K562 (cell line): ENCODE measurements at regions not wholly inside any gene's neighbourhood (a gene's known extent, or its start where the extent isn't known, plus 50 kb on each side); places are given as distances from the start of the nearest gene placed in this dataset.

Source experiments
- ATAC-seq: fragments of 200-7000 bp; cut with Tn5 transposase; 3 replicates; pipeline ENCODE4 v1.9.1; 2020; ENCODE audit warnings: moderate library complexity
- BruUV-seq: library from RNA; stranded (reverse); fragments of 400-500 nt; replicated peaks from 2 replicates; lab custom pipeline; 2021; lab: Mats Ljungman, UMichigan
- CTCF ChIA-PET: fragments of 300-600 bp; formaldehyde crosslinking; extraction: SDS; loops from one replicate; lab custom pipeline; 2021; ENCODE audit warnings: low intra/inter-chr PET ratio; lab: Yijun Ruan, JAX
- POLR2A ChIA-PET: fragments of 300-600, 350-650 bp; sonication (Branson Sonifier 250); formaldehyde crosslinking; extraction: SDS; loops from one replicate; lab custom pipeline; 2021; ENCODE audit warnings: antibody characterized with exemption, inconsistent platforms; lab: Yijun Ruan, JAX
- DNase-seq, 4 experiments: peaks; one replicate each; pipeline versions ENCODE4 v3.0.0 to v3.0.0-alpha.2; 2011 to 2018; ENCODE audit warnings: low spot score in 3 of 4, mixed read lengths in 3 of 4; ENCODE audit errors: extremely low read depth in 1 of 4
- FAIRE-seq: peaks from 2 replicates; lab custom pipeline; 2011; peaks lifted over from hg19 to GRCh38; lab: Jason Lieb, UNC
- H2AFZ ChIP-seq: 2 replicates; pipeline ENCODE4 v1.6.0; 2011; ENCODE audit warnings: low read depth, low read length, control low read depth, inconsistent platforms
- H3K27ac ChIP-seq: fragments of 200-600 bp; 3 replicates; pipeline ENCODE4 v1.8.0; 2011; ENCODE audit warnings: low read depth, mild to moderate bottlenecking, control low read depth, inconsistent platforms, low read length, moderate library complexity, mixed read lengths; ENCODE audit errors: extremely low read depth
- H3K27me3 ChIP-seq, 2 experiments: fragments of 300-600 bp in 1 of 2; 2 replicates in 1 of 2; 3 replicates in 1 of 2; pipeline versions ENCODE4 v1.6.0 to v1.8.0; 2011; ENCODE audit warnings: inconsistent platforms in 2 of 2, low read length in 2 of 2, mild to moderate bottlenecking in 1 of 2, mixed read lengths in 1 of 2, moderate library complexity in 1 of 2; ENCODE audit not compliant: control insufficient read depth in 2 of 2, insufficient read depth in 2 of 2
- H3K36me3 ChIP-seq: fragments of 300-600 bp; 3 replicates; pipeline ENCODE4 v1.8.0; 2011; ENCODE audit warnings: mild to moderate bottlenecking, low read length, inconsistent platforms; ENCODE audit not compliant: control insufficient read depth, insufficient read depth
- H3K4me1 ChIP-seq, 2 experiments: fragments of 200-600 bp in 1 of 2; replicated peaks in 1 of 2; 2 replicates in 1 of 2; 3 replicates in 1 of 2; pipeline versions ENCODE4 v1.5.1 to v1.8.0; 2011; ENCODE audit warnings: inconsistent platforms in 2 of 2, low read length in 2 of 2, mild to moderate bottlenecking in 1 of 2, mixed read lengths in 1 of 2, moderate library complexity in 1 of 2; ENCODE audit not compliant: control insufficient read depth in 2 of 2, insufficient read depth in 2 of 2
- H3K4me2 ChIP-seq: 2 replicates; pipeline ENCODE4 v1.6.1; 2011; ENCODE audit warnings: low read length, control low read depth, inconsistent platforms, mixed read lengths; ENCODE audit not compliant: insufficient read depth
- H3K4me3 ChIP-seq: fragments of 200-600 bp; sonication (generic), shearing (Covaris generic); 2 replicates; pipeline ENCODE4 v1.5.1; 2016; ENCODE audit warnings: control low read depth, inconsistent platforms
- H3K79me2 ChIP-seq: fragments of 200-600 bp; 3 replicates; pipeline ENCODE4 v1.8.0; 2011; ENCODE audit warnings: low read length, inconsistent platforms; ENCODE audit not compliant: control insufficient read depth, insufficient read depth
- H3K9ac ChIP-seq, 2 experiments: 2 replicates each; pipeline versions ENCODE4 v1.6.0 to v1.6.1; 2011; ENCODE audit warnings: low read depth in 2 of 2, low read length in 2 of 2, control low read depth in 1 of 2, inconsistent platforms in 1 of 2, mild to moderate bottlenecking in 1 of 2, mixed read lengths in 1 of 2; ENCODE audit not compliant: insufficient read depth in 1 of 2
- H3K9me1 ChIP-seq: one replicate; pipeline ENCODE4 v1.6.0; 2011; ENCODE audit warnings: inconsistent platforms, mild to moderate bottlenecking, low read length, moderate library complexity; ENCODE audit not compliant: control insufficient read depth, insufficient read depth
- H3K9me3 ChIP-seq: replicated peaks from 2 replicates; pipeline ENCODE4 v1.5.1; 2011; ENCODE audit warnings: low read depth, low read length, inconsistent platforms; ENCODE audit not compliant: control insufficient read depth, insufficient read depth
- H4K20me1 ChIP-seq: replicated peaks from 2 replicates; pipeline ENCODE4 v1.6.1; 2011; ENCODE audit warnings: low read length, inconsistent platforms, mixed read lengths; ENCODE audit not compliant: control insufficient read depth, insufficient read depth
- CBX1 ChIP-seq: sonication (generic); IDR thresholded peaks from 2 replicates; pipeline ENCODE4 v1.6.1; 2016; ENCODE audit warnings: antibody characterized with exemption, low read depth, mild to moderate bottlenecking
- CEBPG ChIP-seq, 3 experiments: fragments of 200-800 bp in 1 of 3; sonication (Bioruptor generic) in 1 of 3; sonication (generic) in 1 of 3; formaldehyde crosslinking in 1 of 3; IDR thresholded peaks in 2 of 3; conservative IDR thresholded peaks in 1 of 3; 2 replicates each; pipeline versions ENCODE4 v1.6.1 to v1.8.0; 2016 to 2022; ENCODE audit warnings: missing compliant biosample characterization in 2 of 3, missing genetic modification characterization in 2 of 3, mild to moderate bottlenecking in 1 of 3, missing genetic modification reagents in 1 of 3
- DPF2 ChIP-seq: fragments of 450-650 bp; IDR thresholded peaks from 2 replicates; pipeline ENCODE4 v1.6.1; 2016
- HDAC8 ChIP-seq: fragments of 450-650 bp; IDR thresholded peaks from 2 replicates; pipeline ENCODE4 v1.6.1; 2016; ENCODE audit warnings: mild to moderate bottlenecking, missing genetic modification characterization, moderate library complexity, missing compliant biosample characterization
- MTA3 ChIP-seq: fragments of 450-650 bp; formaldehyde crosslinking; IDR thresholded peaks from 2 replicates; pipeline ENCODE4 v1.6.1; 2017; ENCODE audit warnings: mild to moderate bottlenecking, borderline replicate concordance
- RBM34 ChIP-seq: fragments of 200-400 bp; formaldehyde crosslinking; IDR thresholded peaks from 2 replicates; pipeline ENCODE4 v1.6.1; 2018; ENCODE audit warnings: low read length, borderline replicate concordance; ENCODE audit not compliant: insufficient read depth
- RUNX1 ChIP-seq: sonication (generic); IDR thresholded peaks from 2 replicates; pipeline ENCODE4 v1.6.1; 2016; ENCODE audit warnings: antibody characterized with exemption, low read depth
- SP1 ChIP-seq: sonication (generic); formaldehyde crosslinking; IDR thresholded peaks from 2 replicates; pipeline ENCODE4 v1.8.1; 2022; ENCODE audit warnings: mild to moderate bottlenecking, missing genetic modification reagents
- TAL1 ChIP-seq: fragments of 450-650 bp; IDR thresholded peaks from 2 replicates; pipeline ENCODE4 v1.6.1; 2016; ENCODE audit warnings: mild to moderate bottlenecking
- ZBTB17 ChIP-seq: fragments of 450-650 bp; formaldehyde crosslinking; IDR thresholded peaks from 2 replicates; pipeline ENCODE4 v1.4.0; 2020; ENCODE audit warnings: mild to moderate bottlenecking
- ZC3H8 ChIP-seq: fragments of 450-650 bp; IDR thresholded peaks from 2 replicates; pipeline ENCODE4 v1.6.1; 2017
- ZKSCAN1 ChIP-seq: fragments of 150-350 bp; IDR thresholded peaks from 2 replicates; pipeline ENCODE4 v1.6.1; 2016; ENCODE audit warnings: low read depth, low read length
- ZNF23 ChIP-seq: fragments of 250-450 bp; sonication (Bioruptor Pico); IDR thresholded peaks from 2 replicates; pipeline ENCODE4 v1.4.0; 2020; ENCODE audit warnings: mild to moderate bottlenecking
- ZNF263 ChIP-seq: sonication (generic); formaldehyde crosslinking; IDR thresholded peaks from 2 replicates; pipeline ENCODE4 v1.8.0; 2022; ENCODE audit warnings: mild to moderate bottlenecking, missing genetic modification reagents, borderline replicate concordance
- WGBS: fragments of 100-300 bp; shearing (Covaris generic); methylation state at CpG from one replicate; pipeline ENCODE4 v1.1.6; 2016; ENCODE audit warnings: low coverage, mixed read lengths; ENCODE audit not compliant: insufficient coverage; ENCODE audit errors: missing lambda C conversion rate; 5-methylcytosine and 5-hydroxymethylcytosine counted together
- in situ Hi-C: fragments of 300-500 bp; cut with MboI; formaldehyde crosslinking; loops from 4 replicates; pipeline ENCODE4 v1.15.0; 2018; ENCODE audit warnings: inconsistent platforms, mixed read lengths
- intact Hi-C: fragments of 100-400 bp; cut with micrococcal nuclease; formaldehyde crosslinking; loops from 2 replicates; pipeline ENCODE4 v1.14.2; 2022
- TF ChIP-seq, protein P1 (sequence below): fragments of 150-350 bp; IDR thresholded peaks from 2 replicates; pipeline ENCODE4 v1.6.1; 2014; ENCODE audit warnings: low read depth, mild to moderate bottlenecking, low read length, borderline replicate concordance

- intact Hi-C loops, result no loop called here
- ATAC-seq (no peak), DNase-seq (no peak), FAIRE-seq (no peak)
- no peaks in the 10 kb centered on the region for H3K36me3 ChIP-seq
- H4K20me1 ChIP-seq, result no peaks in the 10 kb centered on the region
- 0% methylated on average over 2 of the region's 2 CpGs for WGBS
- no peak overlapping the region for H3K4me2 ChIP-seq
- CTCF ChIA-PET, result no interaction called here
- no peaks in the 10 kb centered on the region for H3K4me1 ChIP-seq
- no peaks in the 10 kb centered on the region for H3K9me3 ChIP-seq
- no peaks in the 10 kb centered on the region for H3K9me1 ChIP-seq
- no peak overlapping the region for H3K9ac ChIP-seq
- no peak for TF ChIP-seq CEBPG (CRISPR knock-in tag; IDR thresholded peaks at IDR 0.05)
- no peak for TF ChIP-seq CEBPG (tag; conservative IDR thresholded peaks at IDR 0.05 in 1 of 2, IDR thresholded peaks at IDR 0.05 in 1 of 2)
- no peak for TF ChIP-seq ZBTB17
- TF ChIP-seq ZC3H8, result no peak
- TF ChIP-seq, protein P1, sequence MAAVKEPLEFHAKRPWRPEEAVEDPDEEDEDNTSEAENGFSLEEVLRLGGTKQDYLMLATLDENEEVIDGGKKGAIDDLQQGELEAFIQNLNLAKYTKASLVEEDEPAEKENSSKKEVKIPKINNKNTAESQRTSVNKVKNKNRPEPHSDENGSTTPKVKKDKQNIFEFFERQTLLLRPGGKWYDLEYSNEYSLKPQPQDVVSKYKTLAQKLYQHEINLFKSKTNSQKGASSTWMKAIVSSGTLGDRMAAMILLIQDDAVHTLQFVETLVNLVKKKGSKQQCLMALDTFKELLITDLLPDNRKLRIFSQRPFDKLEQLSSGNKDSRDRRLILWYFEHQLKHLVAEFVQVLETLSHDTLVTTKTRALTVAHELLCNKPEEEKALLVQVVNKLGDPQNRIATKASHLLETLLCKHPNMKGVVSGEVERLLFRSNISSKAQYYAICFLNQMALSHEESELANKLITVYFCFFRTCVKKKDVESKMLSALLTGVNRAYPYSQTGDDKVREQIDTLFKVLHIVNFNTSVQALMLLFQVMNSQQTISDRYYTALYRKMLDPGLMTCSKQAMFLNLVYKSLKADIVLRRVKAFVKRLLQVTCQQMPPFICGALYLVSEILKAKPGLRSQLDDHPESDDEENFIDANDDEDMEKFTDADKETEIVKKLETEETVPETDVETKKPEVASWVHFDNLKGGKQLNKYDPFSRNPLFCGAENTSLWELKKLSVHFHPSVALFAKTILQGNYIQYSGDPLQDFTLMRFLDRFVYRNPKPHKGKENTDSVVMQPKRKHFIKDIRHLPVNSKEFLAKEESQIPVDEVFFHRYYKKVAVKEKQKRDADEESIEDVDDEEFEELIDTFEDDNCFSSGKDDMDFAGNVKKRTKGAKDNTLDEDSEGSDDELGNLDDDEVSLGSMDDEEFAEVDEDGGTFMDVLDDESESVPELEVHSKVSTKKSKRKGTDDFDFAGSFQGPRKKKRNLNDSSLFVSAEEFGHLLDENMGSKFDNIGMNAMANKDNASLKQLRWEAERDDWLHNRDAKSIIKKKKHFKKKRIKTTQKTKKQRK, result no peak
- no peak for TF ChIP-seq TAL1
- TF ChIP-seq ZNF23 (CRISPR knock-in tag), result no peak
- TF ChIP-seq DPF2, result no peak
- no peak for TF ChIP-seq SP1
- TF ChIP-seq HDAC8 (tag), result no peak
- TF ChIP-seq RBM34, result no peak
- TF ChIP-seq RUNX1, result no peak
- no peak for TF ChIP-seq MTA3
- TF ChIP-seq CBX1, result no peak
- no peak for TF ChIP-seq ZKSCAN1
- no peak for TF ChIP-seq ZNF263 (CRISPR knock-in tag)
- H3K4me3 ChIP-seq, result no peak overlapping the region
- POLR2A ChIA-PET, result interaction anchor here (1.0 kb wide), 1 partner anchor 24 kb away, joined by 3 read pairs; no protein-coding TSS in a partner anchor
- BruUV-seq, result no TSS peak
- H3K27ac ChIP-seq, result no peak overlapping the region
- no peaks in the 10 kb centered on the region; a peak in 1 of 5 replicates for H3K27me3 ChIP-seq
- no peak overlapping the region for H2AFZ ChIP-seq
- in situ Hi-C loops, result no loop called here
- no peaks in the 10 kb centered on the region for H3K79me2 ChIP-seq
Measured at GRCh38 chr2:203797276-203797675, 70.3 kb upstream of the CTLA4 start.
